ENCODE measurements at regions not wholly inside any gene's neighbourhood (a gene's known extent, or its start where the extent isn't known, plus 50 kb on each side); places are given as distances from the start of the nearest gene placed in this dataset.

GRCh38 chr4:22103768-22104167 lies 155.2 kb upstream of the KCNIP4 start:
- no peak for DNase-seq (ENCODE audit: low spot score)

- no peak for DNase-seq (ENCODE audit: low spot score)
These were observed 151.3 kb upstream of the KCNIP4 start for GRCh38 chr4:22099896-22100295.

GRCh38 chr4:22097596-22097995 lies 149.0 kb upstream of the KCNIP4 start:
- no peak for DNase-seq (ENCODE audit: low spot score)

GRCh38 chr4:22094217-22094616 lies 145.6 kb upstream of the KCNIP4 start:
- no peak for DNase-seq (ENCODE audit: low spot score)

GRCh38 chr4:22093126-22093525 lies 144.6 kb upstream of the KCNIP4 start:
- no peak for DNase-seq (ENCODE audit: low spot score)

- no peak for DNase-seq (ENCODE audit: low spot score)
These were observed 143.3 kb upstream of the KCNIP4 start for GRCh38 chr4:22091906-22092305.

- DNase-seq (ENCODE audit: low spot score): no peak
These were observed 142.8 kb upstream of the KCNIP4 start for GRCh38 chr4:22091352-22091717.

- no peak for DNase-seq (ENCODE audit: low spot score)
These were observed 142.2 kb upstream of the KCNIP4 start for GRCh38 chr4:22090661-22091351.

GRCh38 chr4:22077571-22077970 lies 129.0 kb upstream of the KCNIP4 start:
- no peak for DNase-seq (ENCODE audit: low spot score)

- no peak for DNase-seq (ENCODE audit: low spot score)
These were observed 124.2 kb upstream of the KCNIP4 start for GRCh38 chr4:22072726-22073125.

GRCh38 chr4:22072240-22072639 lies 123.7 kb upstream of the KCNIP4 start:
- DNase-seq (ENCODE audit: low spot score): no peak

- no peak for DNase-seq (ENCODE audit: low spot score)
These were observed 123.2 kb upstream of the KCNIP4 start for GRCh38 chr4:22071749-22072148.

- DNase-seq (ENCODE audit: low spot score): no peak
These were observed 121.7 kb upstream of the KCNIP4 start for GRCh38 chr4:22070256-22070655.

- DNase-seq (ENCODE audit: low spot score): no peak
These were observed 115.0 kb upstream of the KCNIP4 start for GRCh38 chr4:22063613-22064012.

- DNase-seq (ENCODE audit: low spot score): no peak
These were observed 114.1 kb upstream of the KCNIP4 start for GRCh38 chr4:22062676-22063075.

- DNase-seq (ENCODE audit: low spot score): peak; percentile 56
These were observed 107.4 kb upstream of the KCNIP4 start for GRCh38 chr4:22055954-22056353.

- DNase-seq (ENCODE audit: low spot score): peak; percentile 32
These were observed 103.5 kb upstream of the KCNIP4 start for GRCh38 chr4:22052076-22052475.

GRCh38 chr4:22048323-22048722 lies 99.8 kb upstream of the KCNIP4 start:
- DNase-seq (ENCODE audit: low spot score): no peak

GRCh38 chr4:22047793-22048192 lies 99.2 kb upstream of the KCNIP4 start:
- DNase-seq (ENCODE audit: low spot score): no peak

GRCh38 chr4:22045051-22045630 lies 96.6 kb upstream of the KCNIP4 start:
- DNase-seq (ENCODE audit: low spot score): no peak

- DNase-seq (ENCODE audit: low spot score): no peak
These were observed 82.9 kb upstream of the KCNIP4 start for GRCh38 chr4:22031423-22031822.

GRCh38 chr4:22030881-22031280 lies 82.3 kb upstream of the KCNIP4 start:
- no peak for DNase-seq (ENCODE audit: low spot score)

GRCh38 chr4:22030307-22030706 lies 81.7 kb upstream of the KCNIP4 start:
- DNase-seq (ENCODE audit: low spot score): no peak

GRCh38 chr4:22029803-22030202 lies 81.2 kb upstream of the KCNIP4 start:
- no peak for DNase-seq (ENCODE audit: low spot score)

Data from putamen (tissue), 1 donor.